ENCODE measurements at regions not wholly inside any gene's neighbourhood (a gene's known extent, or its start where the extent isn't known, plus 50 kb on each side); places are given as distances from the start of the nearest gene placed in this dataset.

DNA sequence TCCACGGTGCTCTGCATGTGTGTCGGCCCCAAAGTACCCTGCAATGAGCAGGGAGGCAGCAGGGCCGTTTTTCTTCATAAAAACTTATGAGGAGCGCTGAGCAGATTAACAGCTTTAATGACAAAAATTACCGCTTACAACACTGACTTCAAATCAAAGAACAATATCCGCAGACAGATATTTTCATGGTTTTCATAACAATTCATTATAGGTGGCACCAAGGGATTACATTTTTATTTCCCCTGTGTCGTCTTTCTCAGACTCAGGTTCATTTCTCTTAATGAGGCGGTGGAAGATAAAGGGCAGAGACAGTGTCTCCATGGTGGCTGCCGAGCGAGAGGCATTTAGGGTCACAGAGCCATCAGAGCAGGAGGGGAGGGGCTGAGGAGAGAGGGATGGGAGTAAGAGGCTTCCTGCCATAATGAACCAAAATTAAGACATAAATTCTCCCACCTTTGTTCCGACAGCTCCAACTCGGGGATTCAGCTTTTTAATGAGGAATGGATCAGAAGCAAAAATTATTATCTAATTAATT is 240.7 kb upstream of the CLINT1 start:
- no peak for FAIRE-seq

DNA sequence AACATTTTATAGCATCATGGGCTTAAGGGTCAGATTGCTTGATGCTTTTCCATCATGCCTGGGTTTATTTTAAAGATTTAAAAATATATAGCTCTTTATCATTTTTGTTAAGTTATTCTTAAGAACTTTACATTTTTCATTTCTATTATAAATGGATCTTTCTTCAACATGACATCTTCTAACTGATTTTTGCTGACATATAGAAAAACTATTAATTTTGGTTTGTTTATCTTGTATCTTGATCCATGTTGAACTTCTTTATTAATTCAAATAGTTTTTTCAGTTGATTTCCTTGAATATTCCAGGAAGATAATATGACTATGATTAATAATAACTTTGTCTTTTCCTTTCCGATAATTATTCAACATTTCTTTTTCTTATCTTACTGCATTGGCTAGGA is 237.9 kb upstream of the CLINT1 start:
- TF ChIP-seq, protein P1, sequence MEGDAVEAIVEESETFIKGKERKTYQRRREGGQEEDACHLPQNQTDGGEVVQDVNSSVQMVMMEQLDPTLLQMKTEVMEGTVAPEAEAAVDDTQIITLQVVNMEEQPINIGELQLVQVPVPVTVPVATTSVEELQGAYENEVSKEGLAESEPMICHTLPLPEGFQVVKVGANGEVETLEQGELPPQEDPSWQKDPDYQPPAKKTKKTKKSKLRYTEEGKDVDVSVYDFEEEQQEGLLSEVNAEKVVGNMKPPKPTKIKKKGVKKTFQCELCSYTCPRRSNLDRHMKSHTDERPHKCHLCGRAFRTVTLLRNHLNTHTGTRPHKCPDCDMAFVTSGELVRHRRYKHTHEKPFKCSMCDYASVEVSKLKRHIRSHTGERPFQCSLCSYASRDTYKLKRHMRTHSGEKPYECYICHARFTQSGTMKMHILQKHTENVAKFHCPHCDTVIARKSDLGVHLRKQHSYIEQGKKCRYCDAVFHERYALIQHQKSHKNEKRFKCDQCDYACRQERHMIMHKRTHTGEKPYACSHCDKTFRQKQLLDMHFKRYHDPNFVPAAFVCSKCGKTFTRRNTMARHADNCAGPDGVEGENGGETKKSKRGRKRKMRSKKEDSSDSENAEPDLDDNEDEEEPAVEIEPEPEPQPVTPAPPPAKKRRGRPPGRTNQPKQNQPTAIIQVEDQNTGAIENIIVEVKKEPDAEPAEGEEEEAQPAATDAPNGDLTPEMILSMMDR (IDR thresholded peaks at IDR 0.05; ENCODE audit: insufficient read depth, missing control alignments), result no peak
- DNase-seq (ENCODE audit: insufficient read length, low spot score) (no peak), FAIRE-seq (no peak)

More for the DNA sequence above, 240.7 kb upstream of the CLINT1 start:
- no peak for DNase-seq (ENCODE audit: insufficient read length, low spot score)
- TF ChIP-seq, protein P1 (IDR thresholded peaks at IDR 0.05; ENCODE audit: insufficient read depth, missing control alignments), result no peak

DNA sequence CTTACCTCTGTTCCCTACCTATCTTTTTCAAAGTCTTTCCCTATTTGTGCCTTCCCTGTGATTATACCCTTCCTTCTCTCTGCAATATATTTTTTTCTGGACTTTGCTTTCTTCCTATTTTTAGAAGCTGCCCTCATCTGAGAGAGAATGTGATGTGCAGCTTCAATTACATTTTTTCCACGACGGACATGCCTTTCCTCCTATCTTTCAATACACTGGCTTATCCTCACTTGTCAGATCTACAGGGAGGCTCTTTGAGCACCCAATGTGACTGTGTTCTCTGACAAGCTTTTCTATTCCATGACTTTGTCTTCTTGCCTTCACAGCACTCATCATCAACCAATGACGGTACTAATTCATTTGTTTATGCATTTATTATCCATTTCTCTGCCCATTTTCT is 227.9 kb upstream of the CLINT1 start:
- DNase-seq (ENCODE audit: insufficient read length, low spot score) (no peak), FAIRE-seq (no peak)
- TF ChIP-seq, protein P1 (IDR thresholded peaks at IDR 0.05; ENCODE audit: insufficient read depth, missing control alignments), result no peak

DNA sequence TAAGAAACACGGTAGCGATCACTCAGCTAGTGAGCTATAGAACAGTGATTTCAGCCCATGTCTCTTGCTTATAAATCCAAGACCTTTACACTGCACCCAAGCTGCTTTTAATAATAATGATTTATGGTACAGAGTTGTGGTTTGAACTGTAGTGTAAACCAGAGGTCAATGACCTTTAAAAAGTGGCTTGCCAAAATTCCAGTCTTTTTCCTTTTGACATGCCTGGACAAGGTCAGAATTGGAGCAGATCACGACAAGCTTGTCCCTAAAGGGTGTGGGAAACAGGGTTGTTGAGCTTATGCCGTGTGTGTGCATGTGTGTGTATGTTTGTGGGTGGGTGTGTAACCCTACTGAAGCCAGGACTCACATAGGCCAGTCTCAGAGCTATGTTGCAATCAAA is 225.3 kb upstream of the CLINT1 start:
- DNase-seq (ENCODE audit: insufficient read length, low spot score) (no peak), FAIRE-seq (no peak)
- TF ChIP-seq, protein P1 (IDR thresholded peaks at IDR 0.05; ENCODE audit: insufficient read depth, missing control alignments), result no peak

DNA sequence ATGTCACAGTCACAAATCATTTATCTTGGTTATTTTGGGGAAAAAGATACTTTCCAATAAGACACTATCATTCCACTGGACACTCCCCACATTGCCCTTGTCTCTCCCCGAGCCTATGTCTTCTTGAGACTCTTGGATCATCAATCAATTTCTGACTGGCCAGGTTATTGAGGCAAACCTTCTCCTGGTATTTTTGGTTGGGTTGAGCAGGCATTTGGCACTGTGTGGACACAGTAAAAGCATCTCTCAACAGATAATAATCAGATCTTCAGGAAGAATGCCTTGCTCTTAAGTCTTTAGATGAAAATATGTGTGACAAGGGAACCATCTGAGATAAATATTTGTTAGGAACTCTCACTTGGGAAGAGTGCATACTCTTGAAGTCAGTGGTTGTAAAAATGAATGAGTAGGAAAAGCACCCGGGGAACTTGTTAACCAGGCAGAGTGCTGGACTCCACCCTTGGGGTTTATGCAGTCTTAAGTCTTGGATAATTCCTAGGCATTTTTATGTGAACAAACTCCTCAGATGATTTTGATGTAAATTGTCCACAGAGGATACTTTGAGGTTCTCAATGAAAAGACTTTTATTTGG is 223.8 kb upstream of the CLINT1 start:
- TF ChIP-seq, protein P1 (IDR thresholded peaks at IDR 0.05; ENCODE audit: insufficient read depth, missing control alignments), result no peak
- FAIRE-seq, result no peak
- DNase-seq (ENCODE audit: insufficient read length, low spot score), result no peak

DNA sequence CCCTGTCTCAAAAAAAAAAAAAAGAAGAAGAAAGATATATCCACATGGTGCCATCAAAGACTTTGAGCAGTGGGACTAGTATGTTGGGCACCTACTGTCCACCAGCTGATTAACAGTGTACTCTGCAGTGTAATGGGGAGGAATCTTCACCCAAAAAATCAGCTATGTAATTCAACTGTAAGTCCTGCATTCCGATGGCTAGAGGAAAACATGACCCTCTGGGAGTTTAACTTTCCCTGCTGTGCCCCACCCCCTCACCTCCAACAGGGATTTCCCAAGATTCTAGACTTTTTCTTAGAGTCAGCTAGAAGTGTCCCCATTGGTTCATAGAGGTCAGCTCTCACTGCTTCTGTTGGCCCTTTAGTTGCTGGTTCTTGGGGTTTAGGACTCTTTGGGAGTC is 221.2 kb upstream of the CLINT1 start:
- FAIRE-seq, result no peak

DNA sequence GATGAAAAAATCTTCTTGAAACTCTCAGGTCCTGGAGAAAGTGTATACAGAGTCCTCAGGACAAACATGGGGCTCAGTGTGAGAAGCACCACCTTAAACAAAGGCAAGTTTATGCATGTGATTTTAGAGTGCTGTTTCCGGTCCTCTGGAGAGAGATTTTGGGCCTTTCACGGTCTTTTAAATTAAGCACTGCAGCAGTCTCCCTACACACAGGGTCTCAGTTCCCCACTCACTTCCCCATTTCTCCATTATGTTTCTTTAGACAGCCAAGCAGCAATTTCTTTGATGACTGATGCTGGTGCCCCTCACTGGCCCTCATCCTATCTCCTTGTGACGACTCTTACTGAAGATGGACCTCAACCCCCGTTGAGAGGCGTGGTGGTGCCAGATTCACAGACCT is 220.2 kb upstream of the CLINT1 start:
- no peak for FAIRE-seq
- no peak for DNase-seq (ENCODE audit: insufficient read length, low spot score)
- TF ChIP-seq, protein P1 (IDR thresholded peaks at IDR 0.05; ENCODE audit: insufficient read depth, missing control alignments), result no peak

More for the DNA sequence above, 221.2 kb upstream of the CLINT1 start:
- DNase-seq (ENCODE audit: insufficient read length, low spot score), result no peak
- TF ChIP-seq, protein P1 (IDR thresholded peaks at IDR 0.05; ENCODE audit: insufficient read depth, missing control alignments), result no peak

All from D721Med (cell line).